Muscle of arm (tissue), 1 donor: ENCODE measurements at regions not wholly inside any gene's neighbourhood (a gene's known extent, or its start where the extent isn't known, plus 50 kb on each side); places are given as distances from the start of the nearest gene placed in this dataset.
"Not testable (repeated sequence)": the region's sequence is repeated elsewhere in the genome, so short reads cannot be mapped to it uniquely, and the experiment has no call there.

Experiments
- DNase-seq: peaks from one replicate; pipeline ENCODE4 v3.0.0-alpha.2; 2013

GRCh38 chr3:171915275-171915674, 72.1 kb downstream of the TMEM212 start:
- no peak for DNase-seq

- no peak for DNase-seq
These were observed 73.7 kb downstream of the TMEM212 start for GRCh38 chr3:171916888-171917287.

- not testable (repeated sequence) for DNase-seq
These were observed 79.5 kb downstream of the TMEM212 start for GRCh38 chr3:171922629-171923028.

- DNase-seq: not testable (repeated sequence)
These were observed 80.5 kb downstream of the TMEM212 start for GRCh38 chr3:171923668-171924067.

- DNase-seq: not testable (repeated sequence)
These were observed 81.7 kb downstream of the TMEM212 start for GRCh38 chr3:171924864-171925263.

GRCh38 chr3:171932153-171932611, 89.0 kb downstream of the TMEM212 start:
- DNase-seq: no peak

- no peak for DNase-seq
These were observed 90.3 kb downstream of the TMEM212 start for GRCh38 chr3:171933441-171933840.

GRCh38 chr3:171935261-171936123, 92.3 kb downstream of the TMEM212 start:
- no peak for DNase-seq

GRCh38 chr3:171936191-171936841, 93.2 kb downstream of the TMEM212 start:
- no peak for DNase-seq

- no peak for DNase-seq
These were observed 96.4 kb downstream of the TMEM212 start for GRCh38 chr3:171939578-171939977.

GRCh38 chr3:171940151-171940649, 97.1 kb downstream of the TMEM212 start:
- DNase-seq: no peak

- no peak for DNase-seq
These were observed 95.9 kb upstream of the FNDC3B start for GRCh38 chr3:171943262-171944117.

- DNase-seq: no peak
These were observed 95.0 kb upstream of the FNDC3B start for GRCh38 chr3:171944118-171945016.

- no peak for DNase-seq
These were observed 90.7 kb upstream of the FNDC3B start for GRCh38 chr3:171948674-171949073.

GRCh38 chr3:171949554-171949953, 89.8 kb upstream of the FNDC3B start:
- DNase-seq: no peak

GRCh38 chr3:171950373-171950772, 89.0 kb upstream of the FNDC3B start:
- DNase-seq: no peak

GRCh38 chr3:171951597-171951996, 87.8 kb upstream of the FNDC3B start:
- DNase-seq: no peak

- no peak for DNase-seq
These were observed 85.9 kb upstream of the FNDC3B start for GRCh38 chr3:171953301-171954022.

GRCh38 chr3:171954690-171955383, 84.5 kb upstream of the FNDC3B start:
- DNase-seq: no peak

GRCh38 chr3:171955598-171955997, 83.8 kb upstream of the FNDC3B start:
- DNase-seq: no peak
